K562 (cell line): ENCODE measurements at regions not wholly inside any gene's neighbourhood (a gene's known extent, or its start where the extent isn't known, plus 50 kb on each side); places are given as distances from the start of the nearest gene placed in this dataset.

Experiments
- ATAC-seq: fragments of 200-7000 bp; cut with Tn5 transposase; 3 replicates; pipeline ENCODE4 v1.9.1; 2020; ENCODE audit warnings: moderate library complexity
- BruUV-seq: library from RNA; stranded (reverse); fragments of 400-500 nt; replicated peaks from 2 replicates; lab custom pipeline; 2021; lab: Mats Ljungman, UMichigan
- CTCF ChIA-PET: fragments of 300-600 bp; formaldehyde crosslinking; extraction: SDS; loops from one replicate; lab custom pipeline; 2021; ENCODE audit warnings: low intra/inter-chr PET ratio; lab: Yijun Ruan, JAX
- POLR2A ChIA-PET: fragments of 300-600, 350-650 bp; sonication (Branson Sonifier 250); formaldehyde crosslinking; extraction: SDS; loops from one replicate; lab custom pipeline; 2021; ENCODE audit warnings: antibody characterized with exemption, inconsistent platforms; lab: Yijun Ruan, JAX
- DNase-seq, 4 experiments: peaks; one replicate each; pipeline versions ENCODE4 v3.0.0 to v3.0.0-alpha.2; 2011 to 2018; ENCODE audit warnings: low spot score in 3 of 4, mixed read lengths in 3 of 4; ENCODE audit errors: extremely low read depth in 1 of 4
- FAIRE-seq: peaks from 2 replicates; lab custom pipeline; 2011; peaks lifted over from hg19 to GRCh38; lab: Jason Lieb, UNC
- H2AFZ ChIP-seq: 2 replicates; pipeline ENCODE4 v1.6.0; 2011; ENCODE audit warnings: low read depth, low read length, control low read depth, inconsistent platforms
- H3K27ac ChIP-seq: fragments of 200-600 bp; 3 replicates; pipeline ENCODE4 v1.8.0; 2011; ENCODE audit warnings: low read depth, mild to moderate bottlenecking, control low read depth, inconsistent platforms, low read length, moderate library complexity, mixed read lengths; ENCODE audit errors: extremely low read depth
- H3K27me3 ChIP-seq, 2 experiments: fragments of 300-600 bp in 1 of 2; 2 replicates in 1 of 2; 3 replicates in 1 of 2; pipeline versions ENCODE4 v1.6.0 to v1.8.0; 2011; ENCODE audit warnings: inconsistent platforms in 2 of 2, low read length in 2 of 2, mild to moderate bottlenecking in 1 of 2, mixed read lengths in 1 of 2, moderate library complexity in 1 of 2; ENCODE audit not compliant: control insufficient read depth in 2 of 2, insufficient read depth in 2 of 2
- H3K36me3 ChIP-seq: fragments of 300-600 bp; 3 replicates; pipeline ENCODE4 v1.8.0; 2011; ENCODE audit warnings: mild to moderate bottlenecking, low read length, inconsistent platforms; ENCODE audit not compliant: control insufficient read depth, insufficient read depth
- H3K4me1 ChIP-seq, 2 experiments: fragments of 200-600 bp in 1 of 2; replicated peaks in 1 of 2; 2 replicates in 1 of 2; 3 replicates in 1 of 2; pipeline versions ENCODE4 v1.5.1 to v1.8.0; 2011; ENCODE audit warnings: inconsistent platforms in 2 of 2, low read length in 2 of 2, mild to moderate bottlenecking in 1 of 2, mixed read lengths in 1 of 2, moderate library complexity in 1 of 2; ENCODE audit not compliant: control insufficient read depth in 2 of 2, insufficient read depth in 2 of 2
- H3K4me2 ChIP-seq: 2 replicates; pipeline ENCODE4 v1.6.1; 2011; ENCODE audit warnings: low read length, control low read depth, inconsistent platforms, mixed read lengths; ENCODE audit not compliant: insufficient read depth
- H3K4me3 ChIP-seq: fragments of 200-600 bp; sonication (generic), shearing (Covaris generic); 2 replicates; pipeline ENCODE4 v1.5.1; 2016; ENCODE audit warnings: control low read depth, inconsistent platforms
- H3K79me2 ChIP-seq: fragments of 200-600 bp; 3 replicates; pipeline ENCODE4 v1.8.0; 2011; ENCODE audit warnings: low read length, inconsistent platforms; ENCODE audit not compliant: control insufficient read depth, insufficient read depth
- H3K9ac ChIP-seq, 2 experiments: 2 replicates each; pipeline versions ENCODE4 v1.6.0 to v1.6.1; 2011; ENCODE audit warnings: low read depth in 2 of 2, low read length in 2 of 2, control low read depth in 1 of 2, inconsistent platforms in 1 of 2, mild to moderate bottlenecking in 1 of 2, mixed read lengths in 1 of 2; ENCODE audit not compliant: insufficient read depth in 1 of 2
- H3K9me1 ChIP-seq: one replicate; pipeline ENCODE4 v1.6.0; 2011; ENCODE audit warnings: inconsistent platforms, mild to moderate bottlenecking, low read length, moderate library complexity; ENCODE audit not compliant: control insufficient read depth, insufficient read depth
- H3K9me3 ChIP-seq: replicated peaks from 2 replicates; pipeline ENCODE4 v1.5.1; 2011; ENCODE audit warnings: low read depth, low read length, inconsistent platforms; ENCODE audit not compliant: control insufficient read depth, insufficient read depth
- H4K20me1 ChIP-seq: replicated peaks from 2 replicates; pipeline ENCODE4 v1.6.1; 2011; ENCODE audit warnings: low read length, inconsistent platforms, mixed read lengths; ENCODE audit not compliant: control insufficient read depth, insufficient read depth
- DIDO1 ChIP-seq: fragments of 450-650 bp; IDR thresholded peaks from 2 replicates; pipeline ENCODE4 v1.6.1; 2016; ENCODE audit warnings: low read depth, missing biosample characterization, missing genetic modification characterization
- FOSL1 ChIP-seq: fragments of 200-800 bp; sonication (Bioruptor generic); conservative IDR thresholded peaks from 2 replicates; pipeline ENCODE4 v1.6.1; 2016; ENCODE audit warnings: missing genetic modification characterization, missing compliant biosample characterization
- NCOA2 ChIP-seq, 2 experiments: fragments of 450-650 bp; IDR thresholded peaks; 2 replicates each; pipeline ENCODE4 v1.6.1; 2018; ENCODE audit warnings: mild to moderate bottlenecking in 2 of 2, moderate library complexity in 1 of 2; ENCODE audit not compliant: partially characterized antibody in 2 of 2
- WGBS: fragments of 100-300 bp; shearing (Covaris generic); methylation state at CpG from one replicate; pipeline ENCODE4 v1.1.6; 2016; ENCODE audit warnings: low coverage, mixed read lengths; ENCODE audit not compliant: insufficient coverage; ENCODE audit errors: missing lambda C conversion rate; 5-methylcytosine and 5-hydroxymethylcytosine counted together
- in situ Hi-C: fragments of 300-500 bp; cut with MboI; formaldehyde crosslinking; loops from 4 replicates; pipeline ENCODE4 v1.15.0; 2018; ENCODE audit warnings: inconsistent platforms, mixed read lengths
- intact Hi-C: fragments of 100-400 bp; cut with micrococcal nuclease; formaldehyde crosslinking; loops from 2 replicates; pipeline ENCODE4 v1.14.2; 2022
- TF ChIP-seq, protein P1 (sequence below): fragments of 450-650 bp; IDR thresholded peaks from 2 replicates; pipeline ENCODE4 v1.6.1; 2016; ENCODE audit warnings: low read depth

DNA sequence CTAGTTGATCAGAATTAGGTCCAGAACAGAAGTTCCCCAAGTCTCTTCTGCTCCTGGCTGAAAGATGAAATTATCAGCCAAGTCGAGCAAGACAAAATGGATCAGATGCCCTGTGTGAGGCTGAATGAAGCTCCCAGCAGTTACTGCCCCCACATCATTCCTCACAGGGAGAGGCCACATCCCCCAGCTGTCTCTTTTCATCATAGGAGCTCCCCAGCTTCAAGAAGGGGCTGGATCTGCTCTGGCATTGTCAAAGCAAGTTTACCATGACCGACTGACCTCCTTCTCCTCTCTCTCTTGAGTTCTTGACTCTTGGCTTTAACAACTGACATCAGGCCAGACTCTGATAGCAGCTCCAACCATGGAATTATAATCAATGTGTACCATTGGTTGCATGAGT, 133.3 kb upstream of the RAD23B start (continued):
- TF ChIP-seq, protein P1, sequence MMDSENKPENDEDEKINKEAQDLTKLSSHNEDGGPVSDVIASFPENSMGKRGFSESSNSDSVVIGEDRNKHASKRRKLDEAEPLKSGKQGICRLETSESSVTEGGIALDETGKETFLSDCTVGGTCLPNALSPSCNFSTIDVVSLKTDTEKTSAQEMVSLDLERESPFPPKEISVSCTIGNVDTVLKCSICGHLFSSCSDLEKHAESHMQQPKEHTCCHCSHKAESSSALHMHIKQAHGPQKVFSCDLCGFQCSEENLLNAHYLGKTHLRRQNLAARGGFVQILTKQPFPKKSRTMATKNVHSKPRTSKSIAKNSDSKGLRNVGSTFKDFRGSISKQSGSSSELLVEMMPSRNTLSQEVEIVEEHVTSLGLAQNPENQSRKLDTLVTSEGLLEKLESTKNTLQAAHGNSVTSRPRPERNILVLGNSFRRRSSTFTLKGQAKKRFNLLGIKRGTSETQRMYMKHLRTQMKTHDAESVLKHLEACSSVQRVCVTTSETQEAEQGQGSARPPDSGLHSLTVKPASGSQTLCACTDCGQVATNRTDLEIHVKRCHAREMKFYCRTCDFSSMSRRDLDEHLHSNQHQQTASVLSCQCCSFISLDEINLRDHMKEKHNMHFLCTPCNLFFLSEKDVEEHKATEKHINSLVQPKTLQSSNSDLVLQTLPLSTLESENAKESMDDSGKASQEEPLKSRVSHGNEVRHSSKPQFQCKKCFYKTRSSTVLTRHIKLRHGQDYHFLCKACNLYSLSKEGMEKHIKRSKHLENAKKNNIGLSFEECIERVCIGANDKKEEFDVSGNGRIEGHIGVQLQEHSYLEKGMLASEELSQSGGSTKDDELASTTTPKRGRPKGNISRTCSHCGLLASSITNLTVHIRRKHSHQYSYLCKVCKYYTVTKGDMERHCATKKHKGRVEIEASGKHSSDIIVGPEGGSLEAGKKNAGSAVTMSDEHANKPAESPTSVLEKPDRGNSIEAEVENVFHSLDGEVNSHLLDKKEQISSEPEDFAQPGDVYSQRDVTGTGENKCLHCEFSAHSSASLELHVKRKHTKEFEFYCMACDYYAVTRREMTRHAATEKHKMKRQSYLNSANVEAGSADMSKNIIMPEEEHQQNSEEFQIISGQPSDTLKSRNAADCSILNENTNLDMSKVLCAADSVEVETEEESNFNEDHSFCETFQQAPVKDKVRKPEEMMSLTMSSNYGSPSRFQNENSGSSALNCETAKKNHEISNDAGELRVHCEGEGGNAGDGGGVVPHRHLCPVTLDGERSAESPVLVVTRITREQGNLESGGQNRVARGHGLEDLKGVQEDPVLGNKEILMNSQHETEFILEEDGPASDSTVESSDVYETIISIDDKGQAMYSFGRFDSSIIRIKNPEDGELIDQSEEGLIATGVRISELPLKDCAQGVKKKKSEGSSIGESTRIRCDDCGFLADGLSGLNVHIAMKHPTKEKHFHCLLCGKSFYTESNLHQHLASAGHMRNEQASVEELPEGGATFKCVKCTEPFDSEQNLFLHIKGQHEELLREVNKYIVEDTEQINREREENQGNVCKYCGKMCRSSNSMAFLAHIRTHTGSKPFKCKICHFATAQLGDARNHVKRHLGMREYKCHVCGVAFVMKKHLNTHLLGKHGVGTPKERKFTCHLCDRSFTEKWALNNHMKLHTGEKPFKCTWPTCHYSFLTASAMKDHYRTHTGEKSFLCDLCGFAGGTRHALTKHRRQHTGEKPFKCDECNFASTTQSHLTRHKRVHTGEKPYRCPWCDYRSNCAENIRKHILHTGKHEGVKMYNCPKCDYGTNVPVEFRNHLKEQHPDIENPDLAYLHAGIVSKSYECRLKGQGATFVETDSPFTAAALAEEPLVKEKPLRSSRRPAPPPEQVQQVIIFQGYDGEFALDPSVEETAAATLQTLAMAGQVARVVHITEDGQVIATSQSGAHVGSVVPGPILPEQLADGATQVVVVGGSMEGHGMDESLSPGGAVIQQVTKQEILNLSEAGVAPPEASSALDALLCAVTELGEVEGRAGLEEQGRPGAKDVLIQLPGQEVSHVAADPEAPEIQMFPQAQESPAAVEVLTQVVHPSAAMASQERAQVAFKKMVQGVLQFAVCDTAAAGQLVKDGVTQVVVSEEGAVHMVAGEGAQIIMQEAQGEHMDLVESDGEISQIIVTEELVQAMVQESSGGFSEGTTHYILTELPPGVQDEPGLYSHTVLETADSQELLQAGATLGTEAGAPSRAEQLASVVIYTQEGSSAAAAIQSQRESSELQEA = no peak
- TF ChIP-seq DIDO1 (tag) = no peak

DNA sequence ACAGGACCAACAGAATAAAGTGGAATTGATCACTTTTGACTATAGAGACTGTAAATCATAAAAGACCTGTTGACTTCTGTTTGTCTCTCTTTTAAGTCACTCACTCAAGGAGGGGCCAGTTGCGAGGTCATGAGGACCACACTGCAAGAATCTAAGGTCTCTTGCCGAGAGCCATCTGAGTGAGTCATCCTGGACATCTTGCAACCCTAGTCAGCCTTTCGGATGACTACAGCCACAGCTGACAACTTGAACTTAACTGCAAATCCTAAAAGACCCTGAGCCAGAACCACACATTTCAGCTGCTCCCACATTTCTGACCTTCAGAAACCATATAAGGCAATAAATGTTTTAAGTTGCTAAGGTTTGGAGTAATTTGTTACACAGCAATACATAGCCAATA, 129.7 kb upstream of the RAD23B start:
- Histone ChIP-seq H3K4me3 (no peak overlapping the region), H2AFZ (no peak overlapping the region), H3K4me2 (no peak overlapping the region)
- TF ChIP-seq FOSL1 (tag) (peak; percentile 40), NCOA2 (IDR thresholded peaks at IDR 0.05; ENCODE audit: partially characterized antibody in 2 of 2) (no peak)
- TF ChIP-seq, all 486 proteins: peak for 1
- Histone ChIP-seq H3K27me3 (no peaks in the 10 kb centered on the region), H3K36me3 (no peaks in the 10 kb centered on the region), H3K9me1 (no peaks in the 10 kb centered on the region), H3K9ac (no peak overlapping the region), H3K79me2 (no peaks in the 10 kb centered on the region), H3K27ac (no peak overlapping the region), H3K9me3 (no peaks in the 10 kb centered on the region), H4K20me1 (no peaks in the 10 kb centered on the region), H3K4me1 (no peaks in the 10 kb centered on the region)
- DNase-seq (no peak), ATAC-seq (no peak), FAIRE-seq (no peak)
- ChIA-PET CTCF (interaction anchor here (0.6 kb wide), 1 partner anchor 1650 kb away, joined by 5 read pairs; no protein-coding TSS in a partner anchor), POLR2A (no interaction called here)
- in situ Hi-C loops = loop anchor here (25.0 kb wide), 1 partner anchor 1266 kb away; no protein-coding TSS in a partner anchor
- no TSS peak for BruUV-seq
- WGBS = 0% methylated on average over 3 of the region's 3 CpGs
- intact Hi-C loops = no loop called here
